ENCODE measurements at regions not wholly inside any gene's neighbourhood (a gene's known extent, or its start where the extent isn't known, plus 50 kb on each side); places are given as distances from the start of the nearest gene placed in this dataset.

GRCh38 chr1:232484856-232485255 lies 145.1 kb downstream of the SIPA1L2 start:
- no peak for DNase-seq (ENCODE audit: low read depth in 4 of 4, low spot score in 3 of 4)

DNA sequence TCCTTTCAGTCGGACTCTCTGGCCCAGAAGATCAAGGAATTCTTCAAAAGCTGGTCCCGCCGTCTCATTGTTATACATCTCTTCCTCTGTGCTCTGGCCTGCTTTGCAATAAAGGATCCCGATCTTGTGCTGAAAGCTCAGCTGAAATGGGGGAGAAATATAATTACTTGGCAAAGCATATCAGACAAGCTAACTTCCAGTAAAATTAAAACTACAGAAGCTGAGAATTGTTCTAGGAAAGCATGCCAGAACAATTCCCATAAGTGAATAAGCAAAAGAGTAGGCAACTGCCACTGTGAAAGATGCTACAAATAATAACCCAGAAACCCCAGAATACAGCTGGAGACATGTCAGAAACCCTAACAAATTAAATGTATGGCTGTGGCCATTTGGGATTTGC lies 146.1 kb downstream of the SIPA1L2 start:
- DNase-seq (ENCODE audit: low read depth in 4 of 4, low spot score in 3 of 4), result no peak

DNA sequence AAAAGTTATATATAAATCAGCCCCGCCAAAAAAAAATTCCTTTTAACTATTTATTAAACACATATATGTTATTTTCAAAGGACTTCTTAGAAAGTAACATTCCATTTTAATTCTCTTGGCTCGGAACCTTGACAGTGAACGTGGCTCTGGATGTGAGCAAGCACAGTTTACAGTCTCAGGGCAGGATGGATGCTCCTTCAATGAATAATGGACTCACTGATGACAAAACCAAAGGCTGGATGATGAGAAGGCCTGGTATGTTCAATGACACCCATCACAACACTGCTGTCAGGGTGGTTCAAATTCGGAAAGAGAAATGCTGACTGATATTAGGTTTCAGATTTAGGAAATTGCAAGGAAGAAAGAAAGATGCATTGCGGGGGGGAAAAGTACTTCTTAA lies 148.8 kb downstream of the SIPA1L2 start:
- no peak for DNase-seq (ENCODE audit: low read depth in 4 of 4, low spot score in 3 of 4)

- peak in 2 of 4 donors; percentile 14 to 20 for DNase-seq (ENCODE audit: low read depth in 4 of 4, low spot score in 3 of 4)
Observed at GRCh38 chr1:232477728-232478127, 152.2 kb downstream of the SIPA1L2 start.

DNA sequence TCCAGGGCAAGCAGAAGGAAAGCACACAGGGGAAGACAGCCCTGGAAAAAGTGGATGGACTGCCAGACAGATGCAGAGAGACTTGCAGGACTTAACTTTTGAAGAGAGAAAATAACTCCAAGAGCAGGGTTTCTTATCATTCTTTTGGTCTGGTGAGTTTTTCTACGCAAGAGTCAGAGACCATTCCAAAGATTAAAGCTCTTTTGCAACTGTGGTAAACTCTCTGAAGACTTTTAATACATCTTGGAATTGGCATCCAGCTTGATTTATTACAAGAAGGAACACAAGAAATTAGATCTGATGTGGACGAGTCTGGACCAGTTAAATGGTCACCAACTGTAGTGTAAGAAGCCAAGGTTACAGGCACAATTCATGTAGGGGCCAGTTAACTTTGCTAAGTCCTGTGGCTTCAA lies 153.4 kb downstream of the SIPA1L2 start:
- DNase-seq (ENCODE audit: low read depth in 4 of 4, low spot score in 3 of 4), result no peak

GRCh38 chr1:232474826-232475225 lies 155.1 kb downstream of the SIPA1L2 start:
- DNase-seq (ENCODE audit: low read depth in 4 of 4, low spot score in 3 of 4), result no peak

DNA sequence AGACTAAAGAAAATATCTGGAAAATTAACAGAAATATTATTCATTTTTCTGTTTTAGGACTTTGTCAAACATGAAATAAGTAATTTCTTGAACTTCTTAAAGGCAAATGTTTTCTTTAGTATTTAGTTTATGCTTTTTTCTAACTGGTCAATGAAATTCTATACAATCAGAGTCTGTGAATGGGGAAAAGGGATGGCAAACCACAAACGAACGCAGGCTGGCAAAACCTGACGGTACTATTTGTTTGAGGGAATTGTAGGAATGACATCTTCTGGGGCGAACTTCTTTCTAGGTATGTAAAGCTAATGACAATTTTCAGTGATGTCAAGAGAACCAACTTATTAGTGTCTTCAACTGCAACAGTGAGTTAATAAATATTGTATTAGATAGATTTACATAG lies 156.0 kb downstream of the SIPA1L2 start:
- DNase-seq (ENCODE audit: low read depth in 4 of 4, low spot score in 3 of 4), result no peak

DNA sequence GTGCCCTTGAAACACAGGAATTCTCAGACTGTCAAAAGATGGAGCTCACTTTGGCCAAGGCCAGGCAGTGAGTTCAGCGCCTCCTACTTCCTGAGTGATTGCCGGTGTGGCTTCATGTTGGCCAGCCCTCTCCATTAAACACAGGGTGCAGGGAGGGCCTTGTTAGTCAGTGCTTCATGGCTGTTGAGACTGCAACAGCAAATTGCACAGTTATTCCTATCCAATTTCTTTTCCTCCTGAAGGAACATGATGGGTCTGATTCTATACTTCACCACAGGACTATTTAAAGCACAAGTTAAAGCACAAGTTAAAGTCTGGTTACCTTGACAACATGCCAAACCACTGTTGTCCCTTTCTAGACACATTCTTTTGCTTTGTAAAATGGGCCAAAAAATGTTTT lies 156.6 kb downstream of the SIPA1L2 start:
- DNase-seq (ENCODE audit: low read depth in 4 of 4, low spot score in 3 of 4), result no peak

DNA sequence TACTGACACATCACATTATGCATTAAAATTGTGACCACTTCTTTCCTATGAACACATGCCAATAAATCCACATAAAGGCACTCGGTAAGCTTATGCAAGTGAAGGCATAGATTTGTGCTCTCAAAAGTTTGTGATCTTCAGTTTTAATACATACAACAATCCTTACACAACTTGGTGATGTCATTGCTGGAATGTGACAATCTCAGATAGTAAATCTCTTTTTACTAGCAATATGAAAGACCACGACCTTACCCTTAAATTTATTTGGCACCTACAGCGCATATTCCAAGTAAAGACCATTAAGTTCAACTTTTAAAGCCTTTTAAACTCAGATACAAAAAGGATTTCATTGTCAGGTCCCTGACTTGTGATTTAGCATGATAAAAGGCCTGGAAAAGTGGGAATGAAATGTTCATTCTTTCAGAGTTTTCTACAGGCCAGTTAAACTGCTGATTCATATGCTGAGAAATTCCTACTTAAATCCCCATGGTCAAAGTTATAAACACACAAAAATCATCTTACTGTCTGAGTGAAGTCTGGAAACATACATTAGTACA lies 157.4 kb downstream of the SIPA1L2 start:
- DNase-seq (ENCODE audit: low read depth in 4 of 4, low spot score in 3 of 4), result no peak

GRCh38 chr1:232471250-232471649 lies 158.7 kb downstream of the SIPA1L2 start:
- no peak for DNase-seq (ENCODE audit: low read depth in 4 of 4, low spot score in 3 of 4)

DNA sequence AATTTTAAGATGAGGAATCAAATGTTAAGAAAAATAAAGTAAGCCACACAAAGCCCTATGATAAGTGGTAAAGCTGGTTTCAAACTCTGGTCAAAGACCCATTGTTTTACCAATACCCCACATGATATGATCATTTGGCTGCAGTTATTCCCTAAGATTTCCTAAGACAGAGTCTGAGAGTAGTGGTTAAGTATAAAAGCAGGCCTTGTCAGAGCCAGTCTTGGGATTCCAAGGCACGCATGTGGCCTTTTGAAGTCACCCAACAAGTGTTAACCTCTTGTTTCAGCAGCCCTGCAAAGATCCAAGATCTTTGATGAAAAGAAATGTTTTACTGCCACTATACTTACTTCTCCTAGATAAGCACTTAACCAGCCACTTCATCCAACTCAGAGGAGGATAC lies 159.2 kb downstream of the SIPA1L2 start:
- DNase-seq (ENCODE audit: low read depth in 4 of 4, low spot score in 3 of 4), result no peak

DNA sequence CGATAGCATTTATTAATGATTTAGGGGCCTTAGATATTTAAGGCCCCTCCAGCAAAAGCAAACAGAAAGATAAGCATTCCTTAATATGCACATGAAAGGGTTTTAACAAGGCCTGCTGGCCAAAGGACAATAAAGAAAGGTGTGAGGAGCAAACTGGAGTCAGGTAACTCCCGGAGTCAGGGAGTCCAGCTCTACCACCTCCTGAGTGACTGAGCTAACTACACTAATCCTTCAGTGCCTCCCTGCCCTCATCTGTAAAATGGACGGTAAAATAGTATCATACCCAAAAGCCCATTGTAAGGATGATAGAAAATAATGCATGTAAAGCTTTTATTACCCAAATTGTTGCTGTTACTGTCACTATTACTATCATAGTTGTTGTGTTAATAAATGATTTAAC lies 161.7 kb downstream of the SIPA1L2 start:
- no peak for DNase-seq (ENCODE audit: low read depth in 4 of 4, low spot score in 3 of 4)

- DNase-seq (ENCODE audit: low read depth in 4 of 4, low spot score in 3 of 4), result no peak
Observed at GRCh38 chr1:232467073-232467760, 162.7 kb downstream of the SIPA1L2 start.

GRCh38 chr1:232464325-232464724 lies 165.6 kb downstream of the SIPA1L2 start:
- no peak for DNase-seq (ENCODE audit: low read depth in 4 of 4, low spot score in 3 of 4)

DNA sequence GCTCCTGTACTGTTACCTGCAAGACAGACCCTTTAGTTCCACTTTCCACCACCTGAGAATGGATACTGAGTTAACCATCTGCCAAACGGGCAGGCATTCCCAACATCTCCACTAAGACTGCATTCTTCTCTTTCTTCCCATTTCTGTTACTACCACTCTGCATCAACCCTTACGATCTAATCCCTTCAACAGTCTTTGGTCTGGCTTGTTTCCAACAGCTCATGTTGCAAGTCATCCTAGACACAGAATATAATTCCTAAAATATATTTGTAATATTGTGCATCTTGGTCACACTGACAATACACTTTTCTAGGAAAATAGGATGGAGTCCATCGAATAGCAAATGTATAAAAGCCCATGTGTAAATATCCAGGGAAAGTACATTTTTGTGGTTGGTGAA lies 166.7 kb downstream of the SIPA1L2 start:
- no peak for DNase-seq (ENCODE audit: low read depth in 4 of 4, low spot score in 3 of 4)

- no peak for DNase-seq (ENCODE audit: low read depth in 4 of 4, low spot score in 3 of 4)
Observed at GRCh38 chr1:232462213-232462612, 167.7 kb downstream of the SIPA1L2 start.

DNA sequence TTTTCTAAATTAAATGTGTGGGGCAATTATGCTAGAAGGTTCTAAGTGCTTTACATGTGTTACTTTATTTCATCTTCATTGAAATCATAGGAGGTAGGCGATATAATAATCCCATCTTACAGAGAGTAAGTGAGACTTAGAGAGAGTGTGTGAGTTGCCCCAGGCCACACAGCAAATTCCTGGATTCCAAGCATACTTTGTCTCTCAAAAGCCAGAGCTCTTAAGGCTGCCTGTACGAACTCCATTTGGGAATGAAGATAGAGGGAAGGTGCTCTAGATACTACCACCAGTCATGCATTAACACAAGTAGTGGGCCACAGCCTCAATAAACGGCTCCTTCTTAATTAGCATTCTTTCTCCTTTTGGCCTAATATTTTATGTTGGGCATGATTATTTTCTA lies 170.1 kb downstream of the SIPA1L2 start:
- no peak for DNase-seq (ENCODE audit: low read depth in 4 of 4, low spot score in 3 of 4)

DNA sequence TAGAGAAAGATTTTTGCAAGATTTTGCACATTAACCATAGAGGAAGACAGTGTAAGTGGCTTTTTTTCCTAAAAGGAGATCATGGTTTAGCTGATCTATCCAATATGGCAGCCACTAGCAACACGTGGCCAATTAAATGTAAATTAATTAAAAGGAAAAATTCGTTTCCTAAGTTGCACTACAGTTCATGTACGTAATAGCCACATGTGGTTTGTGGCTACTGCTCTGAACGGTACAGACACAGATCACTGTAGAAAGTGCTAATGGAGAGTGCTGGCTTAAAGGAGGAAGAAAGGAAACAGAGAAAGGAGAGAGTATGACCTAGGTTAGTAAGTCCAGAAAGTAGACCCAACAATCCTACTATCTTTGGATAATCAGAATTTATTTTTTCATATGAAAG lies 170.8 kb downstream of the SIPA1L2 start:
- no peak for DNase-seq (ENCODE audit: low read depth in 4 of 4, low spot score in 3 of 4)

DNA sequence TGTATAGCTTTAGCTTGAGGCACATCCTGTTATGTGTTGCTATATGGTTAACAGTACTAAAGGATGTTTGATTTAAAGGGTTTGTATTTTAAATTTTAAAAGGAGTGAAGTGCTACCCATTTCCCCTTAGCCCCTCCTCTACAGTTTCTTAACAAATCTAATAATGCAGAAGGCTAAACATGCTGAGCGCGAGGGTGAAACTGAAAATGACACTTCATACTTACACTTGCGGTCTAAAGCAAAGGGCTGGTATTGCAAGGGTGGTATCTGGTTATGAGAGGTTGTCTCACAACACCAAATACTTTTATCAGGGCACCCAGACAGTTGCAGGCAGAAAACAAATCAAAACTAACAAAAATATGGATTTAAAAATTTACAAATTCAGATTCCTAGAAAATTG lies 172.3 kb downstream of the SIPA1L2 start:
- no peak for DNase-seq (ENCODE audit: low read depth in 4 of 4, low spot score in 3 of 4)

DNA sequence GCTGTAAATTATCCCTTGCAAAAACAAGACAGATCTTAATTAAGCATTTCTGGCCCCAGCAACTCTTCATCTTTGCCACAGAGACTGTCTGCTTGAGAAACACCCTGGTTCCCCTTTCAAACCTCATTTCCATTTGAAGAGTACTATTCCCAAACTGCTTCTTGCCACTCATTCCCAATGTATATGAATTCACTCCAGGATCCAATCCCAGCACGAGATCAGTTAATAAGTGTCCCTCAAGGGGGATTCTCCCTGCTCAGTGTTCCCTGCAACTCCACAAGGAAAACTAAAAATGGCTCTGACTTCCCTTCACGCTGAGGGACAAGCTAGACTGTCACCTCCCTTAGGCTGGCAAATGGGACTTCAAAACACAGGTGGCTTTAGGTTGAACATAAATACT lies 173.2 kb downstream of the SIPA1L2 start:
- DNase-seq (ENCODE audit: low read depth in 4 of 4, low spot score in 3 of 4), result no peak

GRCh38 chr1:232454227-232454886 lies 175.6 kb downstream of the SIPA1L2 start:
- DNase-seq (ENCODE audit: low read depth in 4 of 4, low spot score in 3 of 4), result no peak

GRCh38 chr1:232452736-232453440 lies 177.0 kb downstream of the SIPA1L2 start:
- DNase-seq (ENCODE audit: low read depth in 4 of 4, low spot score in 3 of 4), result no peak
